ENCODE measurements at regions not wholly inside any gene's neighbourhood (a gene's known extent, or its start where the extent isn't known, plus 50 kb on each side); places are given as distances from the start of the nearest gene placed in this dataset.

DNA sequence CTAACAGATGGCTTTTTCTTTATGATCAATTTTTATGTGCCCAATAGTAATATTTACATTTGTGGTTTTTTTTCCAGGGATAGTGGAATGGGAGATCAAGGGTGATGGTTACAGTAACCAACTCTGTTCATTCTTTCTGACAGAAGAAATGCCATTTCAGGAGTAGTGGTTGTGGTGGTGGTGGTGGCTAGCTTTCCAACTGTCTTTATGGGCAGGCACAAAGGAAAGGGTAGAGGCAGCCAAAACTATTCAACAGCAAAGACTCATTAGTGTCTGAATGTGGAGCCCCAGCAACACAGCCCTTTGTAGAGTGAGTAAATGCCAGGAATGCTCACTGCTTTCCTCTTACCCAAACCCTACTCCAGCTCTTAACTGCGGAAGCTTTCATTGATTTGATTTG lies 227.7 kb downstream of the RND3 start:
- TF ChIP-seq POLR2A (IDR thresholded peaks at IDR 0.05): no peak
- TF ChIP-seq, protein P1, sequence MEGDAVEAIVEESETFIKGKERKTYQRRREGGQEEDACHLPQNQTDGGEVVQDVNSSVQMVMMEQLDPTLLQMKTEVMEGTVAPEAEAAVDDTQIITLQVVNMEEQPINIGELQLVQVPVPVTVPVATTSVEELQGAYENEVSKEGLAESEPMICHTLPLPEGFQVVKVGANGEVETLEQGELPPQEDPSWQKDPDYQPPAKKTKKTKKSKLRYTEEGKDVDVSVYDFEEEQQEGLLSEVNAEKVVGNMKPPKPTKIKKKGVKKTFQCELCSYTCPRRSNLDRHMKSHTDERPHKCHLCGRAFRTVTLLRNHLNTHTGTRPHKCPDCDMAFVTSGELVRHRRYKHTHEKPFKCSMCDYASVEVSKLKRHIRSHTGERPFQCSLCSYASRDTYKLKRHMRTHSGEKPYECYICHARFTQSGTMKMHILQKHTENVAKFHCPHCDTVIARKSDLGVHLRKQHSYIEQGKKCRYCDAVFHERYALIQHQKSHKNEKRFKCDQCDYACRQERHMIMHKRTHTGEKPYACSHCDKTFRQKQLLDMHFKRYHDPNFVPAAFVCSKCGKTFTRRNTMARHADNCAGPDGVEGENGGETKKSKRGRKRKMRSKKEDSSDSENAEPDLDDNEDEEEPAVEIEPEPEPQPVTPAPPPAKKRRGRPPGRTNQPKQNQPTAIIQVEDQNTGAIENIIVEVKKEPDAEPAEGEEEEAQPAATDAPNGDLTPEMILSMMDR (IDR thresholded peaks at IDR 0.05): no peak
